ENCODE measurements at regions not wholly inside any gene's neighbourhood (a gene's known extent, or its start where the extent isn't known, plus 50 kb on each side); places are given as distances from the start of the nearest gene placed in this dataset.

- Histone ChIP-seq H3K27me3 (ENCODE audit: control insufficient read depth in 1 of 2, insufficient read depth in 2 of 2, low read length in 2 of 2) (no peaks in the 10 kb centered on the region), H3K4me1 (ENCODE audit: control insufficient read depth in 2 of 2, insufficient read depth in 2 of 2, low read length in 1 of 2) (peaks cover 2 to 3% of the 10 kb centered on the region in 2 donors), H3K9me3 (ENCODE audit: control insufficient read depth in 2 of 2, insufficient read depth in 1 of 2, low read depth in 1 of 2, low read length in 1 of 2) (no peaks in the 10 kb centered on the region), H3K27ac (ENCODE audit: low read depth in 2 of 2, low read length in 1 of 2) (no peak overlapping the region), H3K4me3 (ENCODE audit: low read depth in 1 of 2, low read length in 2 of 2) (no peak overlapping the region), H3K36me3 (ENCODE audit: control insufficient read depth in 2 of 2, insufficient read depth in 2 of 2, low read length in 1 of 2) (no peaks in the 10 kb centered on the region)
- 55 to 58% methylated on average over 7 of the region's 7 CpGs for WGBS, 2 donors
These were observed 89.3 kb upstream of the LINGO1 start for GRCh38 chr15:77721963-77722362.

DNA sequence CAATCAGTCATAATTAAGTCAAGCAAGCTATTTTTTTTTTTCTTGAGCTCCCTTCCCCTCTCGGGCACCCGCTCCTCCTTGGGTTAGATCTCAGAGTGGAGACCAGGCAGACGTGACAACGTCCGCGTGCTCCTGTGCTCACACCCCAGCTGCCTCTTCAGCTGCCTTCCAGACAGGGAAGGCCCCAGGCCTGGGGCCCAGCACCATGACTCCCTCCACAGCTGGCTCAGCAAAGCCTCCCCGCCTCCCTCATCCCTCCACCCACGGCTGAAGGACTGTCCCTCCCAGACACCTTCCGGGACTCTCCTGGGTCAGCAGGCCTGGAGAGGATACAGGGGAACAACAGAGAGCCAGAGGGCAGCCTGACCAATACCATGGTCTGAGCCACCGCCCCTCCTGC, 87.9 kb upstream of the LINGO1 start:
- H3K9me3 ChIP-seq (ENCODE audit: control insufficient read depth in 2 of 2, insufficient read depth in 1 of 2, low read depth in 1 of 2, low read length in 1 of 2): no peaks in the 10 kb centered on the region
- WGBS, 2 donors: 59 to 61% methylated on average over 10 of the region's 10 CpGs
- H3K36me3 ChIP-seq (ENCODE audit: control insufficient read depth in 2 of 2, insufficient read depth in 2 of 2, low read length in 1 of 2): no peaks in the 10 kb centered on the region
- H3K4me3 ChIP-seq (ENCODE audit: low read depth in 1 of 2, low read length in 2 of 2): no peak overlapping the region
- no peak overlapping the region for H3K27ac ChIP-seq (ENCODE audit: low read depth in 2 of 2, low read length in 1 of 2)
- H3K4me1 ChIP-seq (ENCODE audit: control insufficient read depth in 2 of 2, insufficient read depth in 2 of 2, low read length in 1 of 2): peaks cover 2 to 3% of the 10 kb centered on the region in 2 donors
- H3K27me3 ChIP-seq (ENCODE audit: control insufficient read depth in 1 of 2, insufficient read depth in 2 of 2, low read length in 2 of 2): no peaks in the 10 kb centered on the region

DNA sequence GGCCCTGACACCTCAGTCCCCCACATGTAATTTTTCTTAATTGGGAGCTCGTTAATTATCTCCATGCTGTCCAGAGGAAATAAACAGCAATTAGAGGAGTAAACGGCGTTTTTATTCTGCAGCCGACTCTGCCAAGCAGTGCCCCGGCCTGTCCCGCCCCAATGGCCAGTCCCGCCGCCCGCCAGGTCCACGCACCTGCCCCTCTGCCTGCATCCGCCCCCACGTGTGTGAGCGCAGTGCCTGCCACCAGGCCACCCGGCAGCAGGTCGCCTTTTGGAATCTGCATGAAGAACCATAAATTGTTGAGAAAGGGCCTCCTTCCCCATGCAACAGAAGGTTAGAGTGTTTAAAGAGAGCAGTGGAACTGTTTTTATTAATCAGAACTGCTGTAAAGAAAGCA, 87.5 kb upstream of the LINGO1 start:
- 66 to 76% methylated on average over 15 of the region's 15 CpGs for WGBS, 2 donors
- H3K27ac ChIP-seq (ENCODE audit: low read depth in 2 of 2, low read length in 1 of 2): no peak overlapping the region
- no peak overlapping the region for H3K4me3 ChIP-seq (ENCODE audit: low read depth in 1 of 2, low read length in 2 of 2)
- no peaks in the 10 kb centered on the region for H3K9me3 ChIP-seq (ENCODE audit: control insufficient read depth in 2 of 2, insufficient read depth in 1 of 2, low read depth in 1 of 2, low read length in 1 of 2)
- H3K36me3 ChIP-seq (ENCODE audit: control insufficient read depth in 2 of 2, insufficient read depth in 2 of 2, low read length in 1 of 2): no peaks in the 10 kb centered on the region
- peaks cover 2 to 3% of the 10 kb centered on the region in 2 donors for H3K4me1 ChIP-seq (ENCODE audit: control insufficient read depth in 2 of 2, insufficient read depth in 2 of 2, low read length in 1 of 2)
- no peaks in the 10 kb centered on the region for H3K27me3 ChIP-seq (ENCODE audit: control insufficient read depth in 1 of 2, insufficient read depth in 2 of 2, low read length in 2 of 2)

DNA sequence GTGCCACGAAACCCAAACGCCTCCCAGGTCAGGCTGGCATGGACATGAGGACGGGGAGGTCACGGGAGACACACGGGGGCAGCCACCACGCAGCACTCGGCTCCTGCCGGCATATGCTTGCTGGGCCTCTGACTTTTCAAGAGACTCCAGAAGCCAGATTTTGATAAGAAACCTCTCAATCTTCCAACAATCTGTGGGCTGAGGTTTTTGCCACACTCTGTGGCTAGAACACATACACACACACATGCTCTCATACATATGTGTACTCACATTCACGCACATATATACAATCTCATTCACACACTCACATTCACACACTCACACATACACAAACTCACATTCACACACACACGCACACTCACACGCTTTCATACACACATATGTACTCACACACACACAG, 86.7 kb upstream of the LINGO1 start:
- H3K9me3 ChIP-seq (ENCODE audit: control insufficient read depth in 2 of 2, insufficient read depth in 1 of 2, low read depth in 1 of 2, low read length in 1 of 2): no peaks in the 10 kb centered on the region
- no peaks in the 10 kb centered on the region for H3K27me3 ChIP-seq (ENCODE audit: control insufficient read depth in 1 of 2, insufficient read depth in 2 of 2, low read length in 2 of 2)
- no peak overlapping the region for H3K4me3 ChIP-seq (ENCODE audit: low read depth in 1 of 2, low read length in 2 of 2)
- H3K4me1 ChIP-seq (ENCODE audit: control insufficient read depth in 2 of 2, insufficient read depth in 2 of 2, low read length in 1 of 2): no peaks in the 10 kb centered on the region
- no peak overlapping the region for H3K27ac ChIP-seq (ENCODE audit: low read depth in 2 of 2, low read length in 1 of 2)
- 80 to 82% methylated on average over 11 of the region's 11 CpGs for WGBS, 2 donors
- no peaks in the 10 kb centered on the region for H3K36me3 ChIP-seq (ENCODE audit: control insufficient read depth in 2 of 2, insufficient read depth in 2 of 2, low read length in 1 of 2)

DNA sequence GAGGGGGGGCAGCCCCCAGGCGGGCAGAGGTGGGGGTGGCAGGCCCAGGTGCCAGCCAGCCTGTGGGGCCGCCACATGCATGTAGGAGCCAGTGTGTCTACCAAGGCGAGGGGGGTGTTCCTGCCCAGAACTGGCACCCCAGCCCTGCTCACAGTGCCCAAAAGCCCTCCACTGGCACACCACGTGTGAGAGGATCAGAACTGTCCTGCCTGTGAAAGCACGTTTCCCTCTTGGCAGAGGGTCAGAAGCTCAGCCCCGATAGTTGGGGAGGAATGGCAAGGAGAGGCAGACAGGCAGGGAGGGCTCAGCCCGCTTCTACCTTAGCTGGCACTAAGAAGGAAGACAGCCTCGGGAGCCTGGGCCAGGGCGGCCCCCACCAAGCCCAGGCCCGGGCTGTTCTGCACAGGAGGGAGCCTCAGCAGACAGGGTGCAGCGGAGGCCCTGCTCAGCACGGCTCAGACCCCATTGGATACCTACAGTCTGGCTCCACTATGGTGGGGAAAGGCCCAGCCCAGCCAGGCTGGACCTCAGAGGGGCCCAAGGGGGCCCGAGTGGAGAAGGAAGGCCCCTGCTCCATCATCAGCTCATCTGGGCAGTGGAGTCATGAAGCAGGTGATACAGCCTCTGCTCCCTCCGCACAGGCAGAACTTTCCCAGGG, 84.8 kb upstream of the LINGO1 start:
- no peaks in the 10 kb centered on the region for H3K36me3 ChIP-seq (ENCODE audit: control insufficient read depth in 2 of 2, insufficient read depth in 2 of 2, low read length in 1 of 2)
- H3K27me3 ChIP-seq (ENCODE audit: control insufficient read depth in 1 of 2, insufficient read depth in 2 of 2, low read length in 2 of 2): no peaks in the 10 kb centered on the region
- 35 to 44% methylated on average over 14 of the region's 14 CpGs for WGBS, 2 donors
- H3K4me1 ChIP-seq (ENCODE audit: control insufficient read depth in 2 of 2, insufficient read depth in 2 of 2, low read length in 1 of 2): no peaks in the 10 kb centered on the region
- H3K4me3 ChIP-seq (ENCODE audit: low read depth in 1 of 2, low read length in 2 of 2): no peak overlapping the region
- H3K9me3 ChIP-seq (ENCODE audit: control insufficient read depth in 2 of 2, insufficient read depth in 1 of 2, low read depth in 1 of 2, low read length in 1 of 2): no peaks in the 10 kb centered on the region
- H3K27ac ChIP-seq (ENCODE audit: low read depth in 2 of 2, low read length in 1 of 2): no peak overlapping the region

- Histone ChIP-seq H3K36me3 (ENCODE audit: control insufficient read depth in 2 of 2, insufficient read depth in 2 of 2, low read length in 1 of 2) (no peaks in the 10 kb centered on the region), H3K4me3 (ENCODE audit: low read depth in 1 of 2, low read length in 2 of 2) (no peak overlapping the region), H3K9me3 (ENCODE audit: control insufficient read depth in 2 of 2, insufficient read depth in 1 of 2, low read depth in 1 of 2, low read length in 1 of 2) (no peaks in the 10 kb centered on the region), H3K27me3 (ENCODE audit: control insufficient read depth in 1 of 2, insufficient read depth in 2 of 2, low read length in 2 of 2) (no peaks in the 10 kb centered on the region), H3K27ac (ENCODE audit: low read depth in 2 of 2, low read length in 1 of 2) (no peak overlapping the region), H3K4me1 (ENCODE audit: control insufficient read depth in 2 of 2, insufficient read depth in 2 of 2, low read length in 1 of 2) (no peaks in the 10 kb centered on the region)
- WGBS, 2 donors: 24% methylated on average over 14 of the region's 14 CpGs
These were observed 84.1 kb upstream of the LINGO1 start for GRCh38 chr15:77716632-77717332.

DNA sequence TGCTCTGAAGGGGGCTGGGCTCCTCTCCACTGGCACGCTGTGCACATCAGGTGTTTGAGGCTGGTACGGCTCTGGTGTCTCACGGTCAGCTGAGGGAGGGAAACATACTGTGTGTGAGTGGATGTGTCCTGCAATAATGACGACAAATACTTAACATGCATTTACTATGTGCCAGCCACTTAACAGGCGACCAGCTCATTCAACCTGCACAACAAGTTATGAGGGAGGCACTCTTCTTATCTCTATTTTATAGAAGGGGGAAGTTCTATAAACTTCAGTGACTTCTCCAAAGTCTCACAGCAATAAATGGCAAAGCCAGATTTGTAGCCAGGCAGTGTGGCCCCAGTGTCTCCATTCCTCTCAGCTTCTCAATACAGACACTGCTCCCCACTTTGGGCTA, 83.1 kb upstream of the LINGO1 start:
- Histone ChIP-seq H3K27ac (ENCODE audit: low read depth in 2 of 2, low read length in 1 of 2) (no peak overlapping the region), H3K9me3 (ENCODE audit: control insufficient read depth in 2 of 2, insufficient read depth in 1 of 2, low read depth in 1 of 2, low read length in 1 of 2) (no peaks in the 10 kb centered on the region), H3K4me3 (ENCODE audit: low read depth in 1 of 2, low read length in 2 of 2) (no peak overlapping the region), H3K4me1 (ENCODE audit: control insufficient read depth in 2 of 2, insufficient read depth in 2 of 2, low read length in 1 of 2) (no peaks in the 10 kb centered on the region), H3K36me3 (ENCODE audit: control insufficient read depth in 2 of 2, insufficient read depth in 2 of 2, low read length in 1 of 2) (no peaks in the 10 kb centered on the region), H3K27me3 (ENCODE audit: control insufficient read depth in 1 of 2, insufficient read depth in 2 of 2, low read length in 2 of 2) (no peaks in the 10 kb centered on the region)
- 82% methylated on average over 5 of the region's 5 CpGs for WGBS, 2 donors

DNA sequence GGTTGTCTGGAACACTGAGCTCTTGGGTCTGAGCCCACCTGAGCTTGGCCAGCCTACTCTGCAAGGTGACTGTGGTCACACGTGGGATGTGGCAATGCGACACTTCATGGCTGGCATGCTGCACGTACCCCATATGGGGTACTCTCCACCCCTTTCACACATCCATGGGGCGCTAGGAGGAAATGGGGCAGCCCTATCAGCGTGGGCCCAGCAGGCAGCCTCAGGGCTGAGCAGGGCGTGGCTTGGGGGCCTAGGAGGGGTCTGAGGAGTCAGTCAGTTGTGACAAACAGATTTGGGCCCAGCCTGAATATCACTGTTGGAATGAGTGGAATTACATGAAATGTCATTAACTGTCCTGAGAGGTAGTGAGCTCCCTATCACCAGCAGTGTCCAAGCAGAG, 82.3 kb upstream of the LINGO1 start:
- H3K9me3 ChIP-seq (ENCODE audit: control insufficient read depth in 2 of 2, insufficient read depth in 1 of 2, low read depth in 1 of 2, low read length in 1 of 2): no peaks in the 10 kb centered on the region
- no peak overlapping the region for H3K4me3 ChIP-seq (ENCODE audit: low read depth in 1 of 2, low read length in 2 of 2)
- no peaks in the 10 kb centered on the region for H3K27me3 ChIP-seq (ENCODE audit: control insufficient read depth in 1 of 2, insufficient read depth in 2 of 2, low read length in 2 of 2)
- no peaks in the 10 kb centered on the region for H3K36me3 ChIP-seq (ENCODE audit: control insufficient read depth in 2 of 2, insufficient read depth in 2 of 2, low read length in 1 of 2)
- no peak overlapping the region for H3K27ac ChIP-seq (ENCODE audit: low read depth in 2 of 2, low read length in 1 of 2)
- 55 to 56% methylated on average over 6 of the region's 6 CpGs for WGBS, 2 donors
- H3K4me1 ChIP-seq (ENCODE audit: control insufficient read depth in 2 of 2, insufficient read depth in 2 of 2, low read length in 1 of 2): no peaks in the 10 kb centered on the region

DNA sequence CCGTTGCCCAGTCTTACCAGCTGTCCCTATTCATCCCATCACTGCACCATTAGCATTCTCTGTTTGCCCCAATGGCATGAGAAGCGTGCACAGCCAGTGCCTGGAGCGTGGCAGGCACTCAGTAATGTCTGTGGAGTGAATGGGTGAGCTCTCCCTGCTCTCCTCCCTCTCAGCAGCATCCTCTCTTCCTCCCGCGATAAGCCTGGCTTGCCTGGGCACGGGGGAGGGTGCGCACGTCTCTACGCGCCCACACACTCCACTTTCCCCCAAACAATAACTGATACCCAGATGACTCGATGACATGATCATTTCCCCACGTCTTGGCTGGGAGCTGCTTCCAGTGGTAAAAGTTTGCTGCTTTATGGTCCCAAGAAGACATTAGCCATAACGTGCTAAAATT, 81.8 kb upstream of the LINGO1 start:
- no peaks in the 10 kb centered on the region for H3K36me3 ChIP-seq (ENCODE audit: control insufficient read depth in 2 of 2, insufficient read depth in 2 of 2, low read length in 1 of 2)
- H3K9me3 ChIP-seq (ENCODE audit: control insufficient read depth in 2 of 2, insufficient read depth in 1 of 2, low read depth in 1 of 2, low read length in 1 of 2): no peaks in the 10 kb centered on the region
- H3K27me3 ChIP-seq (ENCODE audit: control insufficient read depth in 1 of 2, insufficient read depth in 2 of 2, low read length in 2 of 2): no peaks in the 10 kb centered on the region
- H3K27ac ChIP-seq (ENCODE audit: low read depth in 2 of 2, low read length in 1 of 2): no peak overlapping the region
- no peak overlapping the region for H3K4me3 ChIP-seq (ENCODE audit: low read depth in 1 of 2, low read length in 2 of 2)
- 48 to 50% methylated on average over 13 of the region's 13 CpGs for WGBS, 2 donors
- no peaks in the 10 kb centered on the region for H3K4me1 ChIP-seq (ENCODE audit: control insufficient read depth in 2 of 2, insufficient read depth in 2 of 2, low read length in 1 of 2)

DNA sequence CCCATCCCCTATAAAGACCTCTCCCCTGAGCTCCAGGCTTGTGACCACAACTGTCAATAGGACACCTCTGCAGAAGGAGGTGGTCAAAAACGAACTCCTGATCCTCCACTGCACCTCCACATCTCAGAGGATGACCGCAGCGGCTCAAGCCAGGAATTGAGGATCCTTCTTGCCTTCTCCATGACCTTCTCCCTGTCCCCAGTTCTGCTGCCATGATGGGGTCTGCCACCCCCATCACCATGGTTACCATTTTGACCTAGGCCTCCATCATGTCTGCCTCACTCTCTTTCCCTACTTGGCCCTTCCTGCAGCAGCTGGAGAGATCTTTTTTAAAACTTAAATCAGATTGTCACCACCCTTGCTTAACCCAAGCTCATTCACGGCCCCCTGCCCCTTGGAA, 81.3 kb upstream of the LINGO1 start:
- Histone ChIP-seq H3K27ac (ENCODE audit: low read depth in 2 of 2, low read length in 1 of 2) (no peak overlapping the region), H3K4me3 (ENCODE audit: low read depth in 1 of 2, low read length in 2 of 2) (no peak overlapping the region), H3K9me3 (ENCODE audit: control insufficient read depth in 2 of 2, insufficient read depth in 1 of 2, low read depth in 1 of 2, low read length in 1 of 2) (no peaks in the 10 kb centered on the region), H3K27me3 (ENCODE audit: control insufficient read depth in 1 of 2, insufficient read depth in 2 of 2, low read length in 2 of 2) (no peaks in the 10 kb centered on the region), H3K36me3 (ENCODE audit: control insufficient read depth in 2 of 2, insufficient read depth in 2 of 2, low read length in 1 of 2) (no peaks in the 10 kb centered on the region), H3K4me1 (ENCODE audit: control insufficient read depth in 2 of 2, insufficient read depth in 2 of 2, low read length in 1 of 2) (no peaks in the 10 kb centered on the region)
- WGBS, 2 donors: 62 to 64% methylated on average over 4 of the region's 4 CpGs

Measured in esophagus (tissue), 2 donors.